IPS-18a (cell line): ENCODE measurements at regions not wholly inside any gene's neighbourhood (a gene's known extent, or its start where the extent isn't known, plus 50 kb on each side); places are given as distances from the start of the nearest gene placed in this dataset.
A peak's percentile ranks its signal among the peaks of the same experiment; 100 is the strongest.

Source experiments
- H3K27ac ChIP-seq: one replicate; pipeline ENCODE4 v1.5.1; 2013; ENCODE audit warnings: low read length
- H3K27me3 ChIP-seq: one replicate; pipeline ENCODE4 v1.6.1; 2013; ENCODE audit warnings: mild to moderate bottlenecking, low read length; ENCODE audit not compliant: control insufficient read depth, insufficient read depth
- H3K36me3 ChIP-seq: one replicate; pipeline ENCODE4 v1.6.1; 2013; ENCODE audit warnings: low read depth, low read length; ENCODE audit not compliant: control insufficient read depth
- H3K4me1 ChIP-seq: one replicate; pipeline ENCODE4 v1.6.1; 2013; ENCODE audit warnings: low read depth, low read length; ENCODE audit not compliant: control insufficient read depth
- H3K4me3 ChIP-seq: one replicate; pipeline ENCODE4 v1.5.1; 2013; ENCODE audit warnings: low read length
- H3K9ac ChIP-seq: one replicate; pipeline ENCODE4 v1.6.1; 2013; ENCODE audit warnings: mild to moderate bottlenecking, low read length, moderate library complexity
- H3K9me3 ChIP-seq: one replicate; pipeline ENCODE4 v1.6.1; 2013; ENCODE audit warnings: low read depth, low read length; ENCODE audit not compliant: control insufficient read depth

DNA sequence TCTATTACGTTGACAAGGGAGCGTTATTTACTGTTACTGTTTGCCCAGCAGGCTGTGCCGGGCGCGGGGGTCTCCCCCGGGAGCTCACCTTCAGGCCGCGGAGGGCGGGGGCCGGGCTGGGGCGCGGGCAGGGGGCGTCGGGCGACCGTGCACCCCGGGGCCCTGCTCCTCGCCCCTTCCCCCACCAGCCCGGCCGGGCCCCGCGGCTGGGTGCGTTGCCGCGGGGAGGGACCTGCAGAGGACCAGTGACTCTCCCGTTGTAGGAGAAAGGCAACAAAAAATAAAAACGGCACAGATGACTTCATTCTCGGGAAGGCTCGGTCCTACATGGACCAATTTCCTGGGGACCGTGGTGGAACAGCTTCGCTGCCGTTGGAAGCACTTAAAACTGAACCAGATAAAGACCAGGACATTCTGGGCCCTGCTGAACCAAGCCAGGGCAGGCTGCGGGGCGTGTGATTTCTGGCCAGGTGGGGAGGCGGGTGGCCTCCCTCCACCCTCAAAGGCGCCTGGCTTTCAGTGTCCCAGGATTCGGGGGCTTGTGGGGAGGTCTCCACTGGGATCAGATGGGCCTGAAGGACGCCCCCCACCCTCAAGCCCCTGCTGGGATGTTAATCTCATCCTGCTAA, 57.4 kb downstream of the IGLL1 start:
- H3K27me3 ChIP-seq, result peaks cover 46% of the 10 kb centered on the region
- H3K4me1 ChIP-seq, result peaks cover 13% of the 10 kb centered on the region
- H3K36me3 ChIP-seq, result no peaks in the 10 kb centered on the region
- peak overlapping the region; percentile 22 for H3K9ac ChIP-seq
- no peaks in the 10 kb centered on the region for H3K9me3 ChIP-seq
- peak overlapping the region; percentile 55 for H3K4me3 ChIP-seq
- no peak overlapping the region for H3K27ac ChIP-seq

DNA sequence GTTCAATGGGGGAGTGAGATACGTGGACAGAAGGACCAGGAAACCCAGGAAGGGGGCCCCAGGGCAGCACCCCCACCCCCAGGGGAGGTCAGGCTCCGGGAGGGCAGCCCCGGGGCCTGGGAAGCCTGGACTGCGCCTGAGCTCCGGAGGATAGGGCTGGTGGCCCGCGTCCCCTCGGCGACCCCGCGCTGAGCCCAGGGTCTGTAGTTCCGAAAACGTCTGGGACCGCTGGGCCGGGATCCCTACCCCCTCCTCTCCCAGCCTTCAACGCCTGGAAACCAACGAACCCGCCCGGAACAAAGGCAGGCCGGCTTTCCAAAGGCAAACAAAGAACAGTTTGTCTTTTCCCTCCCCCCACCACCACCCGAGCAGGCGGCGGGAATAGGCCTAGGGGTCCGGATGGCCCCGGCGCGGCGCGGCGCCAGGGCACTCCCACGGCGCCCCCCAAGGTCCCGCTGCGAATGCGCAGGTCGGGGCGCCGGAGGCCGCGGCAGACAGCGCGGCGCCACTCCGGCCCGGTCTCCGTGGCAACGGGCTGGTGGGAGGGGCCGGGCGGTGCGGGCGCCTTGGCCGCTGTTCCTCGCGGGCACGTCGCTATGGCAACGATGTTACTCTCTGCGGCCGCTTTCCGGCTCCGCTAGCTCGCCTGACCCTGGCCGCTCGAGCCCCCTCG, 58.5 kb downstream of the IGLL1 start:
- no peak overlapping the region for H3K27ac ChIP-seq
- peak overlapping the region; percentile 55 for H3K4me3 ChIP-seq
- H3K36me3 ChIP-seq, result no peaks in the 10 kb centered on the region
- peaks cover 13% of the 10 kb centered on the region for H3K4me1 ChIP-seq
- H3K27me3 ChIP-seq, result peaks cover 46% of the 10 kb centered on the region
- peak overlapping the region; percentile 35 for H3K9ac ChIP-seq
- no peaks in the 10 kb centered on the region for H3K9me3 ChIP-seq

DNA sequence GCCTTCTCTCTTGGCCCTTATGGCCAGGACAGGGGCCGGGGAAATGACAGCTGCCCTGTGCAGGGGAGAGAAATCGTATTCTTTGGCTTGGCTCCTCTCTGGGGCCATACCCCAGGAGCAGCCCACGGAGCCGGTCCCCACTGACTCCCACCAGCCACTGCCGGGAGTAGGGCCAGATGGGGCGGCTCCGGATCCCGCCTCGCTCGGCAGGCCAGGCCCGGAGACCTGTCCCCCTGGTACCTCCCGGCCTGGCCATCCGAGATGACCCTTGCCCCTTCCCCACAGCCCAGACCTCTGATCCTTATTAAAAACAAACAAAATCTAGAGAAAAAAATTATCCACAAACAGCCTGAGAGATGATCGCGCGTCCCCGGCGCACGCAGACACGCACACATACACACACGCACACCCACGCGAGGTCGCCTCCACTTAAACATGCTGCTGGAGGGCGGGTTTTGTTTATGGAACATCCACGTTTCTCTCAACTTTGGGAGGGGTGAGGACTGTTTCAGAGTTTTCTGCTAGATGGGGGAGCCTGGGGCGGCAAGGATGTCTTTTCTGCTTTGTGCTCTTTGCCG, 59.1 kb downstream of the IGLL1 start:
- Histone ChIP-seq H3K36me3 (no peaks in the 10 kb centered on the region), H3K4me1 (peaks cover 13% of the 10 kb centered on the region), H3K27me3 (peaks cover 46% of the 10 kb centered on the region), H3K9ac (peak overlapping the region; percentile 35), H3K27ac (no peak overlapping the region), H3K9me3 (no peaks in the 10 kb centered on the region), H3K4me3 (peak overlapping the region; percentile 55)

DNA sequence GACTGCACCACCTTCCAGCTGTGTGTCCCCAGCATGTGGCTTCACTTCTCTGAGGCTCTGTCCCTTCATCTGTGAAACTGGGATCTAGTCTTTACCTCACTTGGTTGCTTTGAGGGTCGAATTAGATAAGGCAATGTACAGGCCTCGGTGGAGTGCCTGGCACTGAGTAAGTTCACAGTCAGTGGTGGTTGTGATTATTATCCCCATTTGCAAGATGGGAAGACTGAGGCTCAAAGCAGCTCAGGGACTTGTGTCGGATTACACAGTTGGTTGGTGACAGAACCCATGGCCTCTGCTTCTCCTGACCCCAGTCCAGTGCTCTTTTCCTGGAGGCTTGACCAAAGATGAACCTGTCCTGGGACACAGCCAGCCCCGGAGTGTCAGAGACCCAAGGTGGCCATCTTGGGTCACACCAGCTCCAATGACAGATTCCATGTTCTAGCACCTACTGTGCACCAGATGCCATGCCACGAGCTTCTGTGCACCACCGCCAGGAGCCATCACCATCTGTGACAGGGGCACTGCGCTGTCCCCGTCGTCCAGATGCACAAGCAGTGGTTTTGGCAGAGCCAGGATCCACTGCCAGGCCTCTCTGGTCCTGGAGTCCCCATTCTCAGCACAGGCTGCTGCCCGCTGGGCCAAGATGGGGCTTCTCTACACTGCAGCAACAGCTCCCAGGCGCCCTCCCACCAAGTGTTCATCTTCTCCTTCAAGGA, 60.5 kb downstream of the IGLL1 start:
- Histone ChIP-seq H3K9ac (no peak overlapping the region), H3K27ac (no peak overlapping the region)

DNA sequence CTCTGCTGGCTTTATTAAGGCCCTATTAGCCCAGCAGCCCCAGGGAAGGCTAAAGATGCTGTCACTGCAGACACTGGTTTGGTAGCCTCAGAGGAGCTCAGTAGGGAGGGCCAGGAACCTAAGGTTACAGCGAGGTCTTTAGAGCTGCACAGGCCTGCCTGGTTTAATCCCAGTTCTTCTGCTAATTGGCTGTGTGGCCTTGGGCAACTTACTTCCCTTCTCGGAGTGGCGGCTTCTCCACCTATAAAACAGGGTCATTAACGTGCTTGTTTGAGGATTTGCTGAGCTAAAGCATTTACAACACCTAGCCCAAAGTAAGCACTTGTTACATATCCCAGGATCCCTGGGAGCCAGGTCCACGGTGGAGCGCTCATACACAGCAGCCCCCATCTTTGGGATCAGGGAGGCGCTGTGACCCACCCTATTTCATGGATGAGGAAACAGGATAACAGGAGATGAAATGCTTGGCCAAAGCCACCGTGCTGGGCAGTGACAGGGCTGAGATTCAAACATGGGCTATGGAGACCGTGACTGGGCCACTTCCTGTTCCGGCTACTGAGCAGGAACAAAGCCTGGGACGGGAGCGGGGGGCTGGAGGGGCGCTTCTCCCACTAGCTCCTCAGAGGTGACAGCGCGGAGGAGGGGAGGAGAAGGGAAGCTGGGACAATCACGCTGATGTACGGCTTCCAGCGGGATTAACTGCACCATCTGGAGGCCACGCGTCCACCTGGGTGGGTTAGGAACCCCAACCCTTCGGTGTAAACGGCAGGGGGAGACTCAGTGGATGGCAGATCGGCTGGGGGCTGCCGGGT, 61.5 kb downstream of the IGLL1 start:
- peaks cover 36% of the 10 kb centered on the region for H3K27me3 ChIP-seq
- no peak overlapping the region for H3K9ac ChIP-seq
- peaks cover 13% of the 10 kb centered on the region for H3K4me1 ChIP-seq
- H3K27ac ChIP-seq, result no peak overlapping the region
- H3K4me3 ChIP-seq, result no peak overlapping the region
- no peaks in the 10 kb centered on the region for H3K36me3 ChIP-seq
- no peaks in the 10 kb centered on the region for H3K9me3 ChIP-seq

More for the DNA sequence above, 60.5 kb downstream of the IGLL1 start:
- no peak overlapping the region for H3K4me3 ChIP-seq
- peaks cover 13% of the 10 kb centered on the region for H3K4me1 ChIP-seq
- H3K9me3 ChIP-seq, result no peaks in the 10 kb centered on the region
- H3K36me3 ChIP-seq, result no peaks in the 10 kb centered on the region
- peaks cover 46% of the 10 kb centered on the region for H3K27me3 ChIP-seq

DNA sequence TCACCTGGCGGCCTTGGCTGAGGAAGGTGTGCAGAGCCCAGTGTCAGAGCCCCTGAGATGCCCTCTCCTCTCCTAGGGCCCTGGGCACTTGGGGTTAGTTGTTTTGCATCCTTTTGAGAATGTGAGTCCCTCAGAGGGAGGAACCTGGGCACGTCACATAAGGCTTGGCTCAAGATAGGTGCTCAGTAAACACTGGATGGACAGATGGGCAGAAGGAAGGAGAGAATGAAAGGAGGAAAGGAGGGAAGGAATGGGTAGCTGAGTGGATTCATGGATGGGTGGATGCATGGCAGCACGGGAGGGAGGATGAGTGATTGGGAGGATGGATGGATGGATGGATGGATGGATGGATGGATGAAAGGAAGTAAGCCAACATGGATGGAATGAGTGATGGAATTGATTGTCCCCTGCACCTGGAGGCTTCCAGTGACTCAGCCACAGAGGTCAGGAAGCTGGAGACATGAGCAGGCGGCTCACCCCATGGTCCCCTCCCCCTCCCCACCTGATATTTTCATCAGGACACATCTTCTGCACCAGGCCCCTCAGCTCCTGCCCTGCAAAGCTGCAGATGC, 62.2 kb downstream of the IGLL1 start:
- H3K27ac ChIP-seq, result no peak overlapping the region
- no peaks in the 10 kb centered on the region for H3K9me3 ChIP-seq
- H3K27me3 ChIP-seq, result peaks cover 29% of the 10 kb centered on the region
- H3K4me3 ChIP-seq, result no peak overlapping the region
- H3K36me3 ChIP-seq, result no peaks in the 10 kb centered on the region
- peaks cover 10% of the 10 kb centered on the region for H3K4me1 ChIP-seq
- no peak overlapping the region for H3K9ac ChIP-seq

DNA sequence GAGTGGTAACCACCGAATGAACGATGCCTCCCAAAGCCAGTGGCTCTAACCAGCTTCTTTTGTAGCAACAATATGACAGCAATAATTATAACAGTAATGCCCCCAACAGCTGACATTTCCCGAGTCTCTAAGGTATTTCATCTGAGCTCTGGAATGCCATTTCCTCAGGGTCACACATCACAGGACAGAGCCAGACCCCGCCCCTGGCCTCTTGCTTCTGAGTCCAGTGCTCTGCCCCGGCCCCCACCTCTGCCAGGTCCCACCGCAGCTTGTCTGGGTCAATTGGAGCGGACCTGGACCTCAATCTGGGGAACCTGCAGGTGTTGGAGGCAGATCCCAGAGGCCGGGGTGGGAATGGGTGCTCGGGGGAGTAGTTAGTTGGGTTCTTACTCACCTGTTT, 63.8 kb downstream of the IGLL1 start:
- no peak overlapping the region for H3K27ac ChIP-seq
- H3K4me1 ChIP-seq, result peaks cover 7% of the 10 kb centered on the region
- H3K36me3 ChIP-seq, result no peaks in the 10 kb centered on the region
- no peaks in the 10 kb centered on the region for H3K9me3 ChIP-seq
- peaks cover 19% of the 10 kb centered on the region for H3K27me3 ChIP-seq
- no peak overlapping the region for H3K9ac ChIP-seq
- H3K4me3 ChIP-seq, result no peak overlapping the region

DNA sequence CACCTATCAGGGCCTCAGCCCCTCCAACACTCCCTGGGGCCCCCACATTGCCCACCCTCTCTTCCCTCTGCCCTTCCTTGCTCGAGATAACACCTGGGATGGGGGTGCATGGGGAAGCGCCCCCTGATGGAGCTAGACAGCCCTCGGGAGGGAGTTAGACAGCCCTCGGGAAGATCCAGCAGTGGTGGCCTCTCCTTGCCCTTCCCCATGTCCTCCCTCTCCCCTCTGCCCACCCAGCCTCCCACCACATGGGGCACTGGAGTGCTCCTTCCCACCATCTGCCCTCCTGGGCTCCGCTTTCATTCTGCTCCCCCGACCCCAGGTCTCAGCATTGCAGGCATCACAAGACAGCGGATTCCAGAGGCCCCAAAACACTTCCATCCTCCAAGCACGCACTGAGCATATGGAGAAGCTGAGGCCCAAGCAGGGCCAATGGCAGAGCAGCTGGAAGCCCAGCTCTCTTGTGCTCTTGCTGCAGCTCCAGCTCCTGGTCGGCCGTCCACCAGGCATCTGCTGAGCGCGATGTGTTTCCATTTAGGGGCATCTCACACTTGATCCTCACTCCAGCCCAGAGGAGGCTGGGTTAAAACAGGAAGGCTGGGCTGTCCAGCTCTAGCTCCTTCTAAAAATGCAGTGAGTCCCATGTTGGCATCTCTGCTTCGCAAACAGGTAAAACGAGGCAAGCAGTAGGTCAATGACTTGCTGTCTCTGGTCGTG, 65.6 kb downstream of the IGLL1 start:
- Histone ChIP-seq H3K4me1 (no peaks in the 10 kb centered on the region), H3K27ac (no peak overlapping the region), H3K9me3 (no peaks in the 10 kb centered on the region), H3K4me3 (no peak overlapping the region), H3K9ac (no peak overlapping the region), H3K27me3 (peaks cover 6% of the 10 kb centered on the region), H3K36me3 (no peaks in the 10 kb centered on the region)

DNA sequence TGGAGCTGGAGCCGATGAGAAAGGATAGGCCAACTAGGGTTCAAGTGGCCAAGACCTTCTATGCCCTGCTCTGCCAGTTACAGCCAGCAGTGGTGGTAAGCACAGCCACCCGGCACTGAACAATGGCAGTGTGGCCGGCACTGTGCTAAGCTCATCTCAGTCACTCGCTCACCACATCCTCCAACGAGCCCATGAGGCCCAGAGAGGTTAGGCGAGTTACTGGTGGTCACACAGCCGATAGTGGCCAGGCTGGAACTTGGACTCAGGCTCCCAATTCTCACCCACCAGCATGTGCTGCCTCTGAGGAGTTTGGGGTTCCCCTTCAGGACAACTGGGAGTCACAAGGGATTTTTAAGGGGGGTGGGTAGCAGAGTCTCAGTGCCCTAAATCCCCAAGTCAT, 66.4 kb downstream of the IGLL1 start:
- H3K36me3 ChIP-seq, result no peaks in the 10 kb centered on the region
- H3K27me3 ChIP-seq, result peaks cover 6% of the 10 kb centered on the region
- no peak overlapping the region for H3K27ac ChIP-seq
- no peaks in the 10 kb centered on the region for H3K9me3 ChIP-seq
- H3K4me1 ChIP-seq, result no peaks in the 10 kb centered on the region
- no peak overlapping the region for H3K4me3 ChIP-seq
- H3K9ac ChIP-seq, result no peak overlapping the region

DNA sequence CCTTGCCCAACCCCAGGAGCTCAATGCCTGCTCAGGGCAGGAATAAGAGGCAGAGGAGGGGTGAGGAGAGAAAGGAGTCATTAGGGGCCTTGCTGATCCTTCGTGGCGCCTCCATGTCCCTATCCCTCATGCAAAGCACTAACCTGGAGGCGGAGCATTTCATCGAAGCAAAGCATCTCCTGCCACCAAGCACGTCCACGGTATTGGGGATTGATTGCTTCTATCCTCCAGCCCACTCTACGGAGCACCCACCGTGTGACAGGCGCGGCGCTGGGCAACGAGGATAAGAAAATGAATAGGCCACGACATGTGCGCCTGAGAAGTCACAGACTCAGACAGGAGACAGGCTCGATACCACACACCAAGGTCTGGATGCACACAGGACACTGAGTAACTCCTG, 67.0 kb downstream of the IGLL1 start:
- Histone ChIP-seq H3K27ac (no peak overlapping the region), H3K9me3 (no peaks in the 10 kb centered on the region), H3K4me3 (no peak overlapping the region), H3K27me3 (peaks cover 6% of the 10 kb centered on the region), H3K36me3 (no peaks in the 10 kb centered on the region), H3K9ac (no peak overlapping the region), H3K4me1 (no peaks in the 10 kb centered on the region)
